GM18909 (cell line): ENCODE measurements at regions not wholly inside any gene's neighbourhood (a gene's known extent, or its start where the extent isn't known, plus 50 kb on each side); places are given as distances from the start of the nearest gene placed in this dataset.

Source experiments
- ATAC-seq: cut with Tn5 transposase; IDR thresholded peaks from one replicate; pipeline ENCODE4 v1.9.1; 2021; ENCODE audit warnings: mild to moderate bottlenecking; ENCODE audit not compliant: unreplicated experiment, poor library complexity

DNA sequence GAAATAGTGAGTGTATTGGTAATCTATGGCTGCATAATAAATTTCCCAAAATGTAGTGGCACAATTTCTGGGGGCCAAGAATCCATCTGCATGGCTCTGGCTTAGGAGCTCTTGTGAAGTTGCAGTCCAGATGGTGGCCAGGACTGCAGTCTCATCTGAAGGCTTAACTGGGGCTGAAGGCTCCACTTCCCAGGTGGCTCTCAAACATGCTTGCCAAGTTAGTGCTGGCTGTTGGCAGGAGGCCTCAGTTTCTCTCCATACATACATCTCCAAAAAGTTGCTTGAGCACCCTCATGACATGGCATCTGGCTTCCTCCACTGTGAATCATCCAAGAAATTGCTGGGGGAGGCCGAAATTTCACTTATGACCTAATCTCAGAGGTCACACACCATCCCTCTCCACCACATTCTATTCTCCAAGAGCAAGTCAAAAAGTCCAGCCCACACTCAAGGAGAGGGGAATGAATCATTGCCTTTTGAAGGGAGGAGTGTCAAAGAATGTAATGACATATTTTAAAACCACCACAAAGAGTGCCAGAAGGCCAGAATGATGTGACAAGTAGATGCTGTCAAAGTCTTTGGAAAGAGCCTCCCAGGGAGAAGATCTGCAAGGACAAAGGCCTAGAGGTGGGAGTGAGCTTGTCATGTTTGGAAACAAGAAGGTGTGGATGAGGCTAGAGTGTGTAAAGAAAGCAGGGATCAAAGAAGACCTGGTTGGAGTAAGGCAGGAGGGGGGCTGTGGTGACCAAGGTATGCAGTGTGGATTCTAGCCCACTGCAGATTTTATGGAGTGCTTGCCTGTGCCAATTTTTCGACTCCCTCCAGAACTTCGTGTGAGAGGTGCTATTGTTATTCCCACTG lies 566.2 kb downstream of the MIAT start:
- ATAC-seq = no peak

DNA sequence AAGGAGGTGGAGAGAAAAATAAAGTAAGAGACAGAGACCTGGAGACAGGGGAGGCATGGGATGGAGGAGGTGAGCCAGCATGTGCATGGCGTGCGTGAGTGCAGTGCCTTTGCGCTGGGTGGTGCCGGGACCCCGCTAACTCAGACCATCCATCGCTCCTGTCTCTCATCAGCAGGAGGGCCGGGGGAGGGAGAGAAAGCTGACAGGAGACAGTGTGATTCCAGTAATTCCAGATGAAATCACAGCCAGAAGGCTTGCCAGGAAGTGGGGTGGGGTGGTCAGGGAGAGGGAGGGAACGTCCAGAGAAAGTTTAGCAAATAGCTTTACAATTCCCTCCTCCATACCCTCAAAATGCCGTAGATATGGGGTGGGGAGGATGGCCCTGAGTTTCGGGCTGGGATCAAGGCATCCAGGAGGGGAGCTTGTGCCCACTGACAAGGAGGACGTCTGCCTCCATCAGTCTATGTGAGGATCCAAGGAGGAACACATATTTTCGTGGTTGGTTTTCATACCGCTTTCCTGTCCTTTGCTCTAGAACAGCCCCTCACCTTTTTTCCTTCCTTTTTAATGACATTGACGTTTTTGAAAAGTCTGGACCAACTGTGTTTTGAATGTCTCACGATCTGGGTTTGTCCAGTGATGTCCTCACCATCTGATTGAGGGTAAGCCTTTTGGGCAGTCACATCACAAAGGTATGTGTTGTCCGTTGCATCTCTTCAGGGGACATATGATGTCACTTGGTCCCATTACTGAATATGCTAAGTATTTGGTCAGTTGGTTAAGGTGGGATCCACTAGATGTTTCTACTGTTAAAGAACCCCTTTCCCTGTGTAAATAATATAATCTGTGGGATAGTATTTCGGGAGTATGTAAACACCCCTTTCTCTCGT lies 567.3 kb downstream of the MIAT start:
- ATAC-seq = no peak

DNA sequence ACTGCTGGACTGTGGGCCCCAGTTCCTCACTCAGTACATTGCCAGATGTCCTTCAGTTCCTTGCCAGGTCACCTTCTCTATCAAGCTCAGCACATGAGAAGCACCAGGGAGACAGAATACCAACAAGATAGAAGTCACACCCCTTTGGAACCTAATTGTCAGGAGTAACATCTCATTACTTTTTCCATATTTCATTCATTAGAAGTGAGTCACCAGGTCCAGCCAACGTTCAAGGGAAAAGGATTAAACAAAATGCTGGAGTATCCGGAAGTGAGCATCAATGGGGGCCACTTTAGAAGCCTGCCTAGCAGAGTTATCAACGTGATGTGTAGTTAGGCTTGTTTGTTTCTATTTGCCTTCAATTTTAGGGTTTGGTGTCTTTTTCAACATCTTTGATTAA lies 569.3 kb downstream of the MIAT start:
- no peak for ATAC-seq

DNA sequence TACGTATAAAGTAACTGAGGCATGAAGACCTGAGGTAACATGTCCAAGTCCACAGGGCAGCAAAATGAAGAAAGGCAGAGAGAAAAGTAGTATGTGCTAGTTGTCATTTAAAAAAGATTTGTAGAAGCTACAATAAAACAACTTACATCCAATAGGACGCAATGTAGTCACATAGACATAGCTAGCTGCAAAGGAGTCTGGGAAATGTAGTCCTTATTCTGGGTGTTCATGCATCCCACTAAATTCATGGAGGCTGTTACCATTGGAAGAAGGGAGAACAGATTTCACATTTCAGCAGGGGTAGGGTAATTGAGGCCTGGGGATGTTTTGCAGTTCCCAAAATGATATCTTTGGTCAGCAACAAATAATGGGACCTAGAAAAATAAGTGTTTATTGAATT lies 571.4 kb downstream of the MIAT start:
- no peak for ATAC-seq

DNA sequence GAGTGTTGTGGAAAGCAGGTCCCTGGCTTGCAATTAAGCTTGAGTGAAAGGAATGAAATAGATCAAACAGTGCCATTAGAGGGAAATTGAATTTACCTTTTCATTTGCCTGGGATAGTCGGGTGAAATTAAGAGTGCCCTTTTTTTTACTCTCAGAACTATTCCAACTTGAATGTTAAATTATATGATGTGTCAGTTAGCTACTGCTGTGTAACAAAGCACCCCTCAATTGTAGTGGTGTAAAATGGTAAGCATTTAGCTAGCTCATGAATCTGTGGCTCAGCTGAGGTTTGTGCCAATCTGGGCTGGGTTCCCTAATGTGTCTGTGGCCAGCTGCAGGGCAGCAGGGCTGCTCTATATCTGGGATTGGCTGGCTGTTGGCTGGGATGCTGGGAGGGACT lies 571.4 kb downstream of the MN1 start:
- no peak for ATAC-seq

DNA sequence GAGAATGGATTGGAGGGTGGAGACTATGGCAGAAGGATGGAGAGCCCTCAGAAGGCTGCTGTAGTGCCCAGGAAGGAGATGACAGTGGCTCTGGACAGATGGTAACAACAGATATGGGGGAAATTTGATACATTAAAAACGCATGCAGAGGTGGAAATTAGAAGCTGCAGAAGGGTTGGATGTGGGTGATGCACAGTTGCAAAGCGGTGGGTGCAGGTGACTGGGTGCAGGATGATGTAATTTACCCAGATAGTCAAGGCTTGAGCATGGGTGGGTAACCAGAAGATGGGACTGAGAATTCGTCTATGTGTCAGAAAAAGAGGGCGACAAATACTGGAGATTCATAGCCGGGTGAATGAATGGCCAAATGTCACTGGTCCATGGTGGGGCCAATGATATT lies 570.3 kb downstream of the MN1 start:
- ATAC-seq = no peak

DNA sequence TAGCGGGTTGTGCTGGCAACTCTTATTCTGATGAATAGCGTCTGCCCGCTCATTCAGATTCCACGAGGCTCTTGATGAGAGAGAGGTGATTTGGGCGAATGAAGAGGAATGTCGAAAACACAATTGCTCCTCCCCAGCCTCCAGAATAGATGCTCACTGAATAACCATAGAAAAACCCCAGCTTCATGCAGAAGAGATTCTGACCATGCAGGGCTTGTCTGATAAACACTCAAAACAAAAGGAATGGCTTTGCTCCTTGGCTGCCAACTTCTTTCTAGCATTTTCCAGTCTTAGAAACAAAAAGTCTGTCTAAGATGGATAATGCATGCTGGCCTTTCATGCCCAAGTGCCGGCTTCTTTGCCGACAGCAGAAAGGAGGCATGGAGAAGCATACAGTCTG lies 569.5 kb downstream of the MN1 start:
- no peak for ATAC-seq

DNA sequence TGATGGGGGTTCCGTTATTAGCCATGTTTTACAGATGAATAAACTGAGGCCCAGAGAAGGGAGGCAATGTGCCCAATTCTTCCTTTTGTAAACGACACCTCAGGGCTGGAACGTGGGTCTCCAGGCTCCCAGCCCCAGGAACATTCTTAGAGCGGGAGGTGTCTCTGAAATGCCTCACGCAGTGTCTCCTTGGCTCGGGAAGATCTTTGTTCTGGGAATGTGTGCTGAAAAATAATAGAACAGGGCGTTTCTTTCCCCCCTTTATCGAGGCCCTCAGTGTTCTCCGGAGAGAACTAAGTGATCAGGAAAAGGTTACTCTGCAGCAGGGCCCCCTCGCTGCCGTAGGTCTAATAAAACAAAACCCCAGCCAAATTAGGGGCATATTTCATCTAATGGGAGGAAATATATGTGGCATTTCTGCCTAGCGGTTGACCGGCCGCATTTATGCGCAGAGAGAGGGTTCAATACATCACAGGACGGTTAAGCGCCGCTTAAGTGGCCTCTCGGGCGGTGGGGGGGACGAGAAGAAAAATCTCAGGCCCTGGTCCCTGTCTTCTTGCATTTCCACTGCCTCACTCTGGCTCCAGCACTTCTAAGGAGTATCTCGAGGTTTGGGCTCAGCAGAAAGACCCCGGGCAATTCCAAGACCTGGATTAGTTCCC lies 564.3 kb downstream of the MN1 start:
- no peak for ATAC-seq

DNA sequence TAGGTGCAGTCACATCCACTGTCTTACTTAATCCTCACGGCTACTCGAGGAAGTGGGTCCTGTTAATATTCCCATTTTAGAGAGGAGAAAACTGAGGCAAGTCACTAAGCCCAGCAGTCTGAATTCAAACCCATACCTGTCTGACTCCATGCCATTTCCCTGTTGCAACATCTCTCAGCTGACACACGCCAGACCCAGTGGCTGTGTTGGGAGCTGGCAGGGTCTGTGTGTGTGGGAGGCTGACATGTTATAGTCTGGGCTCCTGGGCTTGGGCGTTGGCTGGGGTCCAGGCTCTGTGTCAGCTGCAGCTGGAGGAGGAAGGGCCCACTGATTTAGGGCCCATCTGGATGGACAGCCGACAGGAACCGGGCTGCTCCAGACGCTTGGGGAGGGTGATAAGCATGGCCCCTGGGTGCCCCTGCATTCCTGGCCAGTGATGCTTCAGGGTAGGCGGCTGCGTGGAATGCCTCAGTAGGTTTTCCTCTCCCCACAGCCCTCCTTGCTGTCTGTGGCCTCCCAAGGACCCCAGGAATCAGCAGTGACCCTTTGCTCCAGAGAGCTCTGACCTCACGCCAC lies 562.5 kb downstream of the MN1 start:
- no peak for ATAC-seq

DNA sequence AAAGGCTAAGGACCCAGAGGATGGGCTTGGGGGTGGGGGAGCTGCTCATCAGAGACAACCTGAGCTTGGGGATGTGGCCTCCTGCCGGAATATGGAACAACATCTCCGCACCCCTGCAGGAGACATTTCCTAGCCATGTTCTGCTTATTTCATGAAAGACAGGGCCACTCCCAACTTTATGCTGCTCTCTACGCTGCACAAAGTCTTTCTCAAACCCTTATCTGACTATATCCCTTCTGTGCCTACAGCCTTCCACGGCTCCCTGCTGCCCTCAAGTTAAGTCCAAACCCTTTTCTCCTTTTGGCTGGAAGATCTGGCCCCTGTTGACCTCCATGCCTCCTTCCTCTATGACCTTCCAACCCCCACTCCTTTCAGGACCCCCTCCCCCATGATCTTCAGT lies 562.0 kb downstream of the MN1 start:
- no peak for ATAC-seq

DNA sequence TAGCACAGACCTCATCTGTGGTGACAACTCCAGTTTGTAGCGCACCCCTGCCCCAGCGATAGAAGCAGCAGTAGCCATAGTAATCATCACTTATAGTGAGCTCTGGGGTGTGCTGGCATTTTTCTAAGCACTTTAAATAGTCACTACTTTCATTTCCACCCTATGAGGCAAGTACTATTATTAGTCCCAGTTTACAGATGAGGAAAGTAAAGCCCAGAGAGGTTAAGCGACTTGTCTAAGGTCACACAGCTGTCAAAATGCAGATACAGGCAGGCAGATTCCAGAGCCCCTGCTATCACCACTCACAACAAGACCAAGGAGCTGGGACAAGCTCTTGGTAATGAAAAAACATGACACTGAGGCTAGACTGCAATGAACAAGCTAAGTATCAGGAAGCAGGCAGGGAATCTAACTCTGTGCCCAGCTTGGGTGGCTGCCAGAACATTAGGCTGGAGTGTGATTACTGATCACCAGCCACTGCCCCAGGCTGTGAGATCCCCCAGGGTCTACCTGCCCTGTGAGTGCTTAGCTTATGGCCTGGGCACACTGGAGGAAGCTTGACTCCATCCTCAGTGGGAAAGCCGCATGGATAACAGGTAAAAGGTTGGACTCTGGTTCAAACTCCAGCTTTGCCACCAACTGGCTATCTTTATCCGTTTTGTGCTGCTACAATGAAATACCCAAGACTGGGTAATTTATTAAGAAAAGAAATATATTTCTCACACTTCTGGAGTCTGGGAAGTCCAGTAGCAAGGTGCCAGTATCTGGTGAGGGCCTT lies 561.1 kb downstream of the MN1 start:
- ATAC-seq = no peak

DNA sequence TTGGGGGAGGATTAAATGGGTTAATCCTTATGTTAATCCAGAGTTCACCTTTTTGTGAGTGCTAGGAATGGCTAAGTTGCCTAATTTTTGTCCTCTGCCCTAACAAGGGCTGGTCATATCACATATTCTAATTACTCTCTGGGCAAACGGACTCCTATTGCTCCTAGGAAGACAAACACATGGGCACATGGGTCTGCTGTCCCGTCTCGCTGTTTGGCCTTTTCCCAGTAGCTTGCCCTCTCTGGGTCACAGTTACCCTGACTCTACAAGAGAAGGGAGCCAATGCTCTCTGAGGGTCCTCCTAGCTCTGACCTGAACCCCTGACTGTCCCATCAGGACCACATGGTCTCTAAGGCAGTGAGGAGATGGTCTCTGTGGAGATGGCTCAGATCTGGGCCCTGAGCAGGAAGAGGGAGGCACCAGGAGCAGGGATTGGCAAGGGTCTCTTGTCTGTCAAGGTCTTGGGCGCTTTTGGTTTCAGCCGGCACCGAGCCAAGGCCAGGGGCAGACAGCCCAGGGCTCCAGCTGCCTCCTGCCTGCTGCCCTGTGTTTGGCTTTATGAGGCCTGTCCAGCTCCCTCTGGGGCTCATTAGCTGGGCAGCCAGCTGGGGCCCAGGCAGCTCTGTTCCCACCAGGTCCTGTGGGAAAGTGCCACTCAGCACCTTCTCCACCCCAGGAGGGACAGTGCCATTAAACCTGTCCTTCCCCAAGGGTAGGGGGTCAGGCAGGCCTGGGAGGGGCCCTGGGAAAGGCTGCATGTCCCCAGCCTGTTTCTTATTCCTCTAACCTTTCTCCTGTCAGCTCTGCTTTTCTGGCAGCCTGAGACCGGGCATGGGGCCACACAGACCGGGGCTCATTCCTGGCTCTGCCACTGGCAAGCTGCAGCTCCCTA lies 559.9 kb downstream of the MN1 start:
- ATAC-seq = no peak

DNA sequence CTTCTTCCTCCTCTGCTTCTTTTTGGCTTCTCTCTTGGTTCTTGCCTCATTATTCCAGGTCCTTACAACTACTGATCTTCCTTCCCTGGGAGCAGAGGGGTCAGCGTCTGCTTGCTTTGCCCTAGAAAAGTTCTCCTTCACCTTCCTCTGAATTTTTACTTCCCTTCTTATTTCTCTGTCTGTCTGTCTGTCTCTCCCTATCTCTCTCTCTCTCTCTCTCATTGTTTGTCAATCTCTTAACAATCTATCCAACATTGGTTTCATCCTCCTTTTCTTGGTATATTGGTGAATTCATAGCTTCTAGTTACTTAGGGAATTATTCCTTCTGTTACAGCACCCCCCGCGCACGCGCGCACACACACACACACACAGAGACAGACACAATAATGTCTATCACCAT lies 559.1 kb downstream of the MN1 start:
- ATAC-seq = no peak

DNA sequence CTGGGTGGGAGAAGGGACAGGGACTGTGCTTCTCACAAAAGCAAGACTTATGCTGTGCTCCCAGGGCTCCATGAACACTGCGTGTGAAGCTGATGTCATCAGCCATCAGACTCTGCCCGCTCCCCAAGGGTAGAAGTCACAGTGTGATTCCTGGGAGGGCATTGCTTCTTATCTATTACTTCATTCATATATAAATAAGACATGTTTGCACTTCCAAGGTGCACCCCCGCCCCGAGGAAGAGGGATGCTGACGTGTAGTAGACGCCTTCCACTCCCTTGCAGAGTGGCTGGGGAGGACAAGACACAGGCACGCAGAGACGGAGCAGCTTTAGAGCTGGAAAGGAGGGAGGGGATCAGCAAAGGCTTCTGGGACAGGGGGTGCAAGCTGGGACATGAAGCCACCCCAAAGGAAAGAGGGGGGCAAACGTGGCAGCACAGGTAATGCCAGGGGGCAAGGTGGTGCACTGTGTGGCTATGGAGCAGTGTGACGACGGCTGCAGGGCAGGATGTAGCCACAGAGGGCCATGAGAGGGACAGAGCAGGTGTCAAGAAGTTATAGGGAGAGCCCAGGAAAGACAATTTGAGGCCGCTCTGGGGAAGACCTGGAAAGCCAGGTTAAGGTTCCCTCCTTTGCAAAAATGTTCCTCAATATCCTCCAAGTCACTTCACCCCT lies 558.5 kb downstream of the MN1 start:
- ATAC-seq = no peak

DNA sequence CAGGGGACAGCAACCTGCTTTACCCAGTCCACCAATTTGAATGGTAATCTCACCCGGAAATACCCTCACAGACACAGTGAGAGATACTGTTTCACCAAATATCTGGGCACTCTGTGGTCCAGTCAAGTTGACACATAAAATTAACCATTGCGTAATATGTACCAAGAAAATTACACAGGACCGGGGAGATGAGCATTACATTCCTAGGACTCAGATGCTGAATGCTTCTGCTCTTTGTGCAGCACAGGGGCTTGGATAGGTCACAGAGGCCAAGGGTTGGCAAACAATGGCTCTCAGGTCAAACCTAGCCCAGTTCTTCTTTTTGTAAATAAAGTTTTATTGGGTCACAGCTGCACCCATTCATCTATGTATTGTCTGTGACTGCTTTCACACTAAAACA lies 557.2 kb downstream of the MN1 start:
- no peak for ATAC-seq

DNA sequence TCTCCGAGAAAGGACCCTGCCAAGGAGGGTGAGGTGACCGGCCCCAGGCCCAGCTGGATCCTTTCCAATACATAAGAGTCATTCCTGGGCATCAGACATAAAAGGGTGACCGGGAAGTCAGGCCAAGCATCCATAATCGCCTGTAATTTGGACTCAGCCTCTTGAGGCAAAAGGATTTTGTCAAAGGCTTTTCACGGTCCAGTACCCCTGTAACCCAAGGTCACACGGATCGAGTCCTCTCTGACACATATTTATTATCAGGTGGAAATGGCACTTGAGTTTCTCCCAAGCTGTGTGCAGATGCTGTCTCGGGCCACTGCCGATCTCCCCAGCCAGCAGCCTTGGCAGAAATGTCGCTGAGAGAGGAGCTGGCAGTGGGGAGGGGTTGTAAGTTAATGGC lies 556.5 kb downstream of the MN1 start:
- no peak for ATAC-seq

DNA sequence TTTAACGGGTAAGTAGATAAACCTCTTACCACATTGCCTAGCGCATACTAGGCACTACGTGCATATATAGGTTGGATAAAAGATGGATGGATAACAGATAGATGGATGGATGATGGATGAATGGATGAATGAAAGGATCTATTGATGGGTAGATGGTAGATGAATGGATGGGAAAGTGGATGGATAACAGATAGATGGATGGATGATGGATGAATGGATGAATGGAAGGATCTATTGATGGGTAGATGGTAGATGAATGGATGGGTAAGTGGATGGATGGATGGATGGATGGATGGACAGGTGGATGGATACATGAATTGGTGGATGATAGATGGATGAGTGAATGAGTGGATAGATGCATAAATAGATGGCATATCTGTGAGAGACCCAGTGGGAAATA lies 555.0 kb downstream of the MN1 start:
- ATAC-seq = no peak

DNA sequence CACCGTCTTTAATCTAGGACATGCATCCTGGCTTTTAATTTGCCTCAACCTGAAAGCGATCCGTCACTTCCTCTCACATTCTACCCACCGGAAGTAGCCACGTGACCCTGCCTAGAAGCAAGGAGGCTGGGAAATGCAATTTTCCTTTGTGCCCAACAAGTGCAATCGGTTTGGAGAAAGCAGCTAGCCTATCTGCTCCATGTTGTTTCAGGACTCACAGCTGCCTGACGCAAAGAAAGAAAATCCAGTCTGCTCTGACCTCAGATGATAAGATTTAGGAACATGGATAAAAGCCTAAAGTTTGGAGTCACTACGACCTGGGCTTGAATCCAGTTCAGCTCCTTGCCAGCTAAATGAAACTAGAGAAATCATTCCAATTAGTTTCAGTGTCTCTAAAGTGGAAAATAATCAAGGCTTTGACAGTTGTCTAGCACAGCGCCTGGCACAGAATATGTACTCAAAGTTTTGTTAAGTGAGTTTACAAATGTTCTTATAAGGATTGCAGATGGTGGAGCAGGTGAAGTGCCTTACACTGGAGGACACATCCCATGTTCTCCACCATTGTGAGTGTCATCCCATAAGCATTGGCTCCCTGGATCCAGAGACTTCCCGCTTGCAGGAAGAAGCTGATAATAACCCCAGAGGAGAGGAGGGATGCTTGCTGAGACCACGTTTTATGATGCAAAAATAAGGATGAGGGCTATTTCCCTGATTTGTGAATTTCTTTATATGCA lies 553.7 kb downstream of the MN1 start:
- ATAC-seq = no peak
